ENCODE measurements at regions not wholly inside any gene's neighbourhood (a gene's known extent, or its start where the extent isn't known, plus 50 kb on each side); places are given as distances from the start of the nearest gene placed in this dataset.

- DNase-seq, result no peak
Observed at GRCh38 chr20:60332523-60332922, 374.3 kb downstream of the CDH26 start.

GRCh38 chr20:60334911-60335310 lies 376.7 kb downstream of the CDH26 start:
- DNase-seq, result no peak

- DNase-seq, result no peak
Observed at GRCh38 chr20:60338556-60338955, 380.3 kb downstream of the CDH26 start.

GRCh38 chr20:60339738-60340137 lies 381.5 kb downstream of the CDH26 start:
- no peak for DNase-seq

- DNase-seq, result no peak
Observed at GRCh38 chr20:60340232-60340631, 382.0 kb downstream of the CDH26 start.

GRCh38 chr20:60341062-60341461 lies 382.8 kb downstream of the CDH26 start:
- no peak for DNase-seq

GRCh38 chr20:60345106-60345505 lies 386.9 kb downstream of the CDH26 start:
- no peak for DNase-seq

GRCh38 chr20:60349418-60349817 lies 391.2 kb downstream of the CDH26 start:
- no peak for DNase-seq

- no peak for DNase-seq
Observed at GRCh38 chr20:60352017-60352416, 393.8 kb downstream of the CDH26 start.

GRCh38 chr20:60352596-60352995 lies 394.4 kb downstream of the CDH26 start:
- no peak for DNase-seq

GRCh38 chr20:60354024-60354580 lies 395.9 kb downstream of the CDH26 start:
- DNase-seq, result no peak

GRCh38 chr20:60358101-60358500 lies 399.9 kb downstream of the CDH26 start:
- no peak for DNase-seq

- no peak for DNase-seq
Observed at GRCh38 chr20:60359010-60359409, 400.8 kb downstream of the CDH26 start.

- no peak for DNase-seq
Observed at GRCh38 chr20:60361761-60362395, 403.7 kb downstream of the CDH26 start.

- no peak for DNase-seq
Observed at GRCh38 chr20:60362531-60362930, 404.3 kb downstream of the CDH26 start.

GRCh38 chr20:60363698-60364097 lies 405.5 kb downstream of the CDH26 start:
- DNase-seq, result no peak

GRCh38 chr20:60365064-60365666 lies 406.9 kb downstream of the CDH26 start:
- DNase-seq, result no peak

- DNase-seq, result no peak
Observed at GRCh38 chr20:60365882-60366281, 407.7 kb downstream of the CDH26 start.

GRCh38 chr20:60371384-60371783 lies 413.2 kb downstream of the CDH26 start:
- no peak for DNase-seq

- DNase-seq, result no peak
Observed at GRCh38 chr20:60372275-60372674, 414.1 kb downstream of the CDH26 start.

GRCh38 chr20:60372822-60373221 lies 414.6 kb downstream of the CDH26 start:
- no peak for DNase-seq

- DNase-seq, result no peak
Observed at GRCh38 chr20:60378620-60379019, 420.4 kb downstream of the CDH26 start.

- no peak for DNase-seq
Observed at GRCh38 chr20:60381643-60382400, 423.6 kb downstream of the CDH26 start.

- no peak for DNase-seq
Observed at GRCh38 chr20:60389441-60389840, 431.2 kb downstream of the CDH26 start.
